OCI-LY3 (cell line): ENCODE measurements at regions not wholly inside any gene's neighbourhood (a gene's known extent, or its start where the extent isn't known, plus 50 kb on each side); places are given as distances from the start of the nearest gene placed in this dataset.
A peak's percentile ranks its signal among the peaks of the same experiment; 100 is the strongest.

Experiments
- EZH2phosphoT487 ChIP-seq: fragments of 200-600 bp; shearing (Covaris generic); IDR thresholded peaks from 2 replicates; pipeline ENCODE4 v1.6.1; 2018; ENCODE audit warnings: antibody characterized with exemption, mixed run types, low read depth
- TF ChIP-seq, protein P1 (sequence below): fragments of 200-600, 300-600 bp; sonication (generic); IDR thresholded peaks from 2 replicates; pipeline ENCODE4 v1.5.1; 2014; ENCODE audit warnings: antibody characterized with exemption, low read length, low read depth

DNA sequence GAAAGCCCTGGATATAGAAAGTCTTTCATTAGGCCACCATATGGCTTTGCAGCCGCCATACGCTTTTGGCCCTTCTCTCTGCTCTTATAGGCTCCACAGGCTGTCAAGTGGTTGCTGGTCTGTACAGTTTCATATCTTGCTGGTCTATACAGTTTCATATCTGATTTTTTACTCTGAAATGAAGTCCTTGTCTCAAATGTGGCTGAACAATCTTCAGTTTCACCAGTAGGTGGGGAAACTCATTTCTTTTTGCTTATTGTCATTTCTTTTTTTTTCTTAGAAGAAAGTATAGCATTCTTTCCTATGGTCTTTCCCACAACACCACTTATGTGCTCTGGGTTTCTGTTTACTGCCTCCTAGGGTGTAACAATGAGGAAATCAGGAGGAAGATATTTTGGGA, 771.4 kb upstream of the MMS22L start:
- TF ChIP-seq, protein P1, sequence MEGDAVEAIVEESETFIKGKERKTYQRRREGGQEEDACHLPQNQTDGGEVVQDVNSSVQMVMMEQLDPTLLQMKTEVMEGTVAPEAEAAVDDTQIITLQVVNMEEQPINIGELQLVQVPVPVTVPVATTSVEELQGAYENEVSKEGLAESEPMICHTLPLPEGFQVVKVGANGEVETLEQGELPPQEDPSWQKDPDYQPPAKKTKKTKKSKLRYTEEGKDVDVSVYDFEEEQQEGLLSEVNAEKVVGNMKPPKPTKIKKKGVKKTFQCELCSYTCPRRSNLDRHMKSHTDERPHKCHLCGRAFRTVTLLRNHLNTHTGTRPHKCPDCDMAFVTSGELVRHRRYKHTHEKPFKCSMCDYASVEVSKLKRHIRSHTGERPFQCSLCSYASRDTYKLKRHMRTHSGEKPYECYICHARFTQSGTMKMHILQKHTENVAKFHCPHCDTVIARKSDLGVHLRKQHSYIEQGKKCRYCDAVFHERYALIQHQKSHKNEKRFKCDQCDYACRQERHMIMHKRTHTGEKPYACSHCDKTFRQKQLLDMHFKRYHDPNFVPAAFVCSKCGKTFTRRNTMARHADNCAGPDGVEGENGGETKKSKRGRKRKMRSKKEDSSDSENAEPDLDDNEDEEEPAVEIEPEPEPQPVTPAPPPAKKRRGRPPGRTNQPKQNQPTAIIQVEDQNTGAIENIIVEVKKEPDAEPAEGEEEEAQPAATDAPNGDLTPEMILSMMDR, result peak; percentile 54
- TF ChIP-seq EZH2phosphoT487, result no peak
